HEK293 (cell line): ENCODE measurements at regions not wholly inside any gene's neighbourhood (a gene's known extent, or its start where the extent isn't known, plus 50 kb on each side); places are given as distances from the start of the nearest gene placed in this dataset.

Experiments
- CTCF ChIA-PET: fragments of 350-600 bp; formaldehyde crosslinking; extraction: SDS; loops from one replicate; lab custom pipeline; 2021; ENCODE audit warnings: antibody characterized with exemption; lab: Yijun Ruan, JAX
- POLR2A ChIA-PET: fragments of 300-600 bp; formaldehyde crosslinking; extraction: SDS; loops from one replicate; lab custom pipeline; 2020; ENCODE audit warnings: antibody characterized with exemption, inconsistent platforms; lab: Yijun Ruan, JAX
- H3K27ac ChIP-seq: fragments of 200-500 bp; sonication (Bioruptor generic); 2 replicates; pipeline ENCODE4 v1.5.1; 2014; ENCODE audit warnings: low read depth, low read length, control low read depth, inconsistent platforms; ENCODE audit errors: extremely low read depth
- H3K36me3 ChIP-seq, 2 experiments: fragments of 200-500 bp in 1 of 2; sonication (Bioruptor generic) in 1 of 2; 1 replicate in 1 of 2; 2 replicates in 1 of 2; pipeline ENCODE4 v1.5.1; 2014 to 2017; ENCODE audit warnings: inconsistent platforms in 2 of 2, low read length in 2 of 2; ENCODE audit not compliant: control insufficient read depth in 2 of 2, insufficient read depth in 1 of 2
- H3K4me1 ChIP-seq: fragments of 200-500 bp; sonication (Bioruptor generic); 2 replicates; pipeline ENCODE4 v1.5.1; 2014; ENCODE audit warnings: mild to moderate bottlenecking, low read length, inconsistent platforms; ENCODE audit not compliant: control insufficient read depth, insufficient read depth
- H3K4me3 ChIP-seq: 2 replicates; pipeline ENCODE4 v1.5.1; 2011; ENCODE audit warnings: low read depth, mild to moderate bottlenecking, control low read depth, low read length, moderate library complexity
- H3K9me3 ChIP-seq: fragments of 200-500 bp; sonication (Bioruptor generic); 2 replicates; pipeline ENCODE4 v1.5.1; 2014; ENCODE audit warnings: low read depth, low read length, inconsistent platforms; ENCODE audit not compliant: control insufficient read depth, insufficient read depth
- GLI4 ChIP-seq: fragments of 450-650 bp; formaldehyde crosslinking; IDR thresholded peaks from 2 replicates; pipeline ENCODE4 v1.5.1; 2016; ENCODE audit warnings: missing biosample characterization, missing genetic modification characterization
- OSR2 ChIP-seq: fragments of 450-650 bp; formaldehyde crosslinking; IDR thresholded peaks from 2 replicates; pipeline ENCODE4 v1.5.1; 2016; ENCODE audit warnings: missing biosample characterization, missing genetic modification characterization
- ZBTB17 ChIP-seq: fragments of 450-650 bp; formaldehyde crosslinking; IDR thresholded peaks from 2 replicates; pipeline ENCODE4 v1.5.1; 2016; ENCODE audit warnings: missing biosample characterization, missing genetic modification characterization
- ZBTB8A ChIP-seq: fragments of 450-650 bp; formaldehyde crosslinking; IDR thresholded peaks from 2 replicates; pipeline ENCODE4 v1.5.1; 2016; ENCODE audit warnings: missing biosample characterization, missing genetic modification characterization
- ZFP69B ChIP-seq: fragments of 450-650 bp; formaldehyde crosslinking; IDR thresholded peaks from 2 replicates; pipeline ENCODE4 v1.5.1; 2016; ENCODE audit warnings: missing biosample characterization, missing genetic modification characterization
- ZNF133 ChIP-seq: fragments of 450-650 bp; formaldehyde crosslinking; IDR thresholded peaks from 2 replicates; pipeline ENCODE4 v1.5.1; 2016; ENCODE audit warnings: missing biosample characterization, missing genetic modification characterization
- ZNF169 ChIP-seq: fragments of 450-650 bp; formaldehyde crosslinking; IDR thresholded peaks from 2 replicates; pipeline ENCODE4 v1.5.1; 2016; ENCODE audit warnings: missing biosample characterization, missing genetic modification characterization
- ZNF19 ChIP-seq: fragments of 450-650 bp; formaldehyde crosslinking; IDR thresholded peaks from 2 replicates; pipeline ENCODE4; 2016; ENCODE audit warnings: missing biosample characterization, missing genetic modification characterization, low read depth
- ZNF24 ChIP-seq: fragments of 450-650 bp; formaldehyde crosslinking; IDR thresholded peaks from 2 replicates; pipeline ENCODE4 v1.5.1; 2016; ENCODE audit warnings: missing biosample characterization, missing genetic modification characterization
- ZNF274 ChIP-seq, 2 experiments: fragments of 200-500 bp in 1 of 2; fragments of 450-650 bp in 1 of 2; sonication (Bioruptor generic) in 1 of 2; formaldehyde crosslinking in 1 of 2; IDR thresholded peaks; 2 replicates each; pipeline versions ENCODE4 v1.5.1 to v1.6.1; 2014 to 2016; ENCODE audit warnings: borderline replicate concordance in 1 of 2, inconsistent platforms in 1 of 2, low read length in 1 of 2, missing biosample characterization in 1 of 2, missing genetic modification characterization in 1 of 2
- ZNF426 ChIP-seq: fragments of 450-650 bp; formaldehyde crosslinking; IDR thresholded peaks from 2 replicates; pipeline ENCODE4 v1.5.1; 2017; ENCODE audit warnings: missing biosample characterization, missing genetic modification characterization, mild to moderate bottlenecking, inconsistent platforms, moderate library complexity
- ZNF529 ChIP-seq: fragments of 450-650 bp; formaldehyde crosslinking; IDR thresholded peaks from 2 replicates; pipeline ENCODE4 v1.5.1; 2017; ENCODE audit warnings: missing genetic modification characterization, missing biosample characterization; ENCODE audit not compliant: insufficient replicate concordance
- ZNF660 ChIP-seq: fragments of 450-650 bp; IDR thresholded peaks from 2 replicates; pipeline ENCODE4 v1.5.1; 2018; ENCODE audit warnings: missing biosample characterization, mild to moderate bottlenecking, missing genetic modification characterization
- ZNF664 ChIP-seq: fragments of 450-650 bp; formaldehyde crosslinking; IDR thresholded peaks from 2 replicates; pipeline ENCODE4 v1.5.1; 2016; ENCODE audit warnings: missing biosample characterization, missing genetic modification characterization
- ZNF701 ChIP-seq: fragments of 450-650 bp; formaldehyde crosslinking; IDR thresholded peaks from 2 replicates; pipeline ENCODE4 v1.5.1; 2016; ENCODE audit warnings: missing biosample characterization, missing genetic modification characterization
- ZNF768 ChIP-seq: fragments of 450-650 bp; formaldehyde crosslinking; IDR thresholded peaks from 2 replicates; pipeline ENCODE4 v1.5.1; 2018; ENCODE audit warnings: missing biosample characterization, mild to moderate bottlenecking, missing genetic modification characterization
- TF ChIP-seq, protein P1 (sequence below): fragments of 450-650 bp; formaldehyde crosslinking; IDR thresholded peaks from 2 replicates; pipeline ENCODE4 v1.5.1; 2016; ENCODE audit warnings: missing biosample characterization, missing genetic modification characterization
- TF ChIP-seq, protein P2 (sequence below): fragments of 450-650 bp; formaldehyde crosslinking; IDR thresholded peaks from 2 replicates; pipeline ENCODE4 v1.5.1; 2016; ENCODE audit warnings: missing biosample characterization, missing genetic modification characterization
- TF ChIP-seq, protein P3 (sequence below): fragments of 450-650 bp; formaldehyde crosslinking; IDR thresholded peaks from 2 replicates; pipeline ENCODE4 v1.5.0; 2017; ENCODE audit warnings: missing biosample characterization, missing genetic modification characterization, borderline replicate concordance

DNA sequence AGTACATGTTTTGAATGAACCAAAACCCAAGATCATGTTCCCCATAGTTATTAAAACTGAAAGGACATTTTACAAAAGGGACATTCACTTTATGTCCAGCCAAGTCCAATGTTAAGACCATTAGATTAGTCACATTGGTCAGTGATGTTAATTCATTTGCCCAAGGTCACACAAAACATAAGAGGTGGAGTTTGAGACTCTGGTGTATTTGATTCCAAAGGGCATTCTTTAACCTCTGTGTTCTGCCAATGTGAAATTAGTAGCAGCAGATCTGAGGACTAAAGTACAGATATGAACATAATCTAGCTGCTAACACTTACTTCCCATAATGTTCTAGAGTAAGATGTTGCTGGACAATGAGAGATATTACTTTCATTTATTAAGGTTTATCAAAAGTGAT is 425.6 kb downstream of the TUSC7 start:
- Histone ChIP-seq H3K4me3 (no peak overlapping the region), H3K4me1 (no peaks in the 10 kb centered on the region), H3K9me3 (no peaks in the 10 kb centered on the region), H3K27ac (no peak overlapping the region)
- CTCF ChIA-PET: no interaction called here
- TF ChIP-seq ZNF169 (tag by site-specific recombination): no peak
- no peak for TF ChIP-seq ZNF664 (tag by site-specific recombination)
- TF ChIP-seq ZBTB17 (tag by site-specific recombination): no peak
- no peak for TF ChIP-seq ZNF426 (tag by site-specific recombination)
- no peak for TF ChIP-seq ZNF768 (tag by site-specific recombination)
- TF ChIP-seq, all 188 proteins: peak for 0
- no peaks in the 10 kb centered on the region for H3K36me3 ChIP-seq
- POLR2A ChIA-PET: no interaction called here

DNA sequence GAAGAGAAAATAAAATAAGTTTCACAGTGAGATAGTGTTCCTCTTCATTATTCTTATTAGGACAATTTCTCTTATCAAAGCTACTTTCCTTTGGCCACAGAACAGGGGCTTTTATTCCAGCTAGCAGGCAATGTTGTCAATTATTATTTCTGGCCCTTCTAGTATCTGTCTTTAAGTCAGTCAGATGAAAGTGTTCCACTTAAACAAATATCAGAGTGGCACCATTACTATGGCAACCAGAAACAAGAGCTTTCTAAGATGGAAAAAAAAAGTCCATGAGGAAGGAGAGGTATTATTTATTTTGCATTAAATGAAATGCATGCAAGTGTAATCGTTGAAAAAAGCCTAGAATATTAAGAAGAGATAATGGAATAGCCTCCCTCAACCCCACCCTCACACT is 426.4 kb downstream of the TUSC7 start:
- POLR2A ChIA-PET: no interaction called here
- CTCF ChIA-PET: interaction anchor here (0.7 kb wide), 1 partner anchor 28 kb away, joined by 4 read pairs; no protein-coding TSS in a partner anchor
- H3K27ac ChIP-seq: no peak overlapping the region
- TF ChIP-seq ZFP69B (tag by site-specific recombination): no peak
- TF ChIP-seq ZNF660 (tag by site-specific recombination): no peak
- TF ChIP-seq ZNF24 (tag by site-specific recombination): no peak
- no peak for TF ChIP-seq OSR2
- no peak for TF ChIP-seq ZNF19
- TF ChIP-seq ZBTB8A (tag by site-specific recombination): no peak
- TF ChIP-seq, protein P1, sequence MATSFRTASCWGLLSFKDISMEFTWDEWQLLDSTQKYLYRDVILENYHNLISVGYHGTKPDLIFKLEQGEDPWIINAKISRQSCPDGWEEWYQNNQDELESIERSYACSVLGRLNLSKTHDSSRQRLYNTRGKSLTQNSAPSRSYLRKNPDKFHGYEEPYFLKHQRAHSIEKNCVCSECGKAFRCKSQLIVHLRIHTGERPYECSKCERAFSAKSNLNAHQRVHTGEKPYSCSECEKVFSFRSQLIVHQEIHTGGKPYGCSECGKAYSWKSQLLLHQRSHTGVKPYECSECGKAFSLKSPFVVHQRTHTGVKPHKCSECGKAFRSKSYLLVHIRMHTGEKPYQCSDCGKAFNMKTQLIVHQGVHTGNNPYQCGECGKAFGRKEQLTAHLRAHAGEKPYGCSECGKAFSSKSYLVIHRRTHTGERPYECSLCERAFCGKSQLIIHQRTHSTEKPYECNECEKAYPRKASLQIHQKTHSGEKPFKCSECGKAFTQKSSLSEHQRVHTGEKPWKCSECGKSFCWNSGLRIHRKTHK (tag by site-specific recombination): no peak
- TF ChIP-seq ZNF701: no peak
- TF ChIP-seq ZNF529 (tag by site-specific recombination): no peak
- TF ChIP-seq, protein P2, sequence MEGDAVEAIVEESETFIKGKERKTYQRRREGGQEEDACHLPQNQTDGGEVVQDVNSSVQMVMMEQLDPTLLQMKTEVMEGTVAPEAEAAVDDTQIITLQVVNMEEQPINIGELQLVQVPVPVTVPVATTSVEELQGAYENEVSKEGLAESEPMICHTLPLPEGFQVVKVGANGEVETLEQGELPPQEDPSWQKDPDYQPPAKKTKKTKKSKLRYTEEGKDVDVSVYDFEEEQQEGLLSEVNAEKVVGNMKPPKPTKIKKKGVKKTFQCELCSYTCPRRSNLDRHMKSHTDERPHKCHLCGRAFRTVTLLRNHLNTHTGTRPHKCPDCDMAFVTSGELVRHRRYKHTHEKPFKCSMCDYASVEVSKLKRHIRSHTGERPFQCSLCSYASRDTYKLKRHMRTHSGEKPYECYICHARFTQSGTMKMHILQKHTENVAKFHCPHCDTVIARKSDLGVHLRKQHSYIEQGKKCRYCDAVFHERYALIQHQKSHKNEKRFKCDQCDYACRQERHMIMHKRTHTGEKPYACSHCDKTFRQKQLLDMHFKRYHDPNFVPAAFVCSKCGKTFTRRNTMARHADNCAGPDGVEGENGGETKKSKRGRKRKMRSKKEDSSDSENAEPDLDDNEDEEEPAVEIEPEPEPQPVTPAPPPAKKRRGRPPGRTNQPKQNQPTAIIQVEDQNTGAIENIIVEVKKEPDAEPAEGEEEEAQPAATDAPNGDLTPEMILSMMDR (tag by site-specific recombination): no peak
- TF ChIP-seq ZNF133 (tag by site-specific recombination): no peak
- TF ChIP-seq, protein P3, sequence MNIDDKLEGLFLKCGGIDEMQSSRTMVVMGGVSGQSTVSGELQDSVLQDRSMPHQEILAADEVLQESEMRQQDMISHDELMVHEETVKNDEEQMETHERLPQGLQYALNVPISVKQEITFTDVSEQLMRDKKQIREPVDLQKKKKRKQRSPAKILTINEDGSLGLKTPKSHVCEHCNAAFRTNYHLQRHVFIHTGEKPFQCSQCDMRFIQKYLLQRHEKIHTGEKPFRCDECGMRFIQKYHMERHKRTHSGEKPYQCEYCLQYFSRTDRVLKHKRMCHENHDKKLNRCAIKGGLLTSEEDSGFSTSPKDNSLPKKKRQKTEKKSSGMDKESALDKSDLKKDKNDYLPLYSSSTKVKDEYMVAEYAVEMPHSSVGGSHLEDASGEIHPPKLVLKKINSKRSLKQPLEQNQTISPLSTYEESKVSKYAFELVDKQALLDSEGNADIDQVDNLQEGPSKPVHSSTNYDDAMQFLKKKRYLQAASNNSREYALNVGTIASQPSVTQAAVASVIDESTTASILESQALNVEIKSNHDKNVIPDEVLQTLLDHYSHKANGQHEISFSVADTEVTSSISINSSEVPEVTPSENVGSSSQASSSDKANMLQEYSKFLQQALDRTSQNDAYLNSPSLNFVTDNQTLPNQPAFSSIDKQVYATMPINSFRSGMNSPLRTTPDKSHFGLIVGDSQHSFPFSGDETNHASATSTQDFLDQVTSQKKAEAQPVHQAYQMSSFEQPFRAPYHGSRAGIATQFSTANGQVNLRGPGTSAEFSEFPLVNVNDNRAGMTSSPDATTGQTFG (tag by site-specific recombination): no peak
- TF ChIP-seq ZNF274 (IDR thresholded peaks at IDR 0.05; ENCODE audit: low read length): no peak
- no peak for TF ChIP-seq ZNF274 (tag by site-specific recombination; IDR thresholded peaks at IDR 0.05; ENCODE audit: borderline replicate concordance)
- TF ChIP-seq GLI4 (tag by site-specific recombination): no peak
- H3K4me3 ChIP-seq: no peak overlapping the region
- H3K4me1 ChIP-seq: no peaks in the 10 kb centered on the region
- no peaks in the 10 kb centered on the region for H3K9me3 ChIP-seq
- no peaks in the 10 kb centered on the region for H3K36me3 ChIP-seq
